GM21737 (cell line): ENCODE measurements at regions not wholly inside any gene's neighbourhood (a gene's known extent, or its start where the extent isn't known, plus 50 kb on each side); places are given as distances from the start of the nearest gene placed in this dataset.

Source experiments
- ATAC-seq: cut with Tn5 transposase; IDR thresholded peaks from one replicate; pipeline ENCODE4 v1.9.1; 2021; ENCODE audit warnings: mild to moderate bottlenecking, moderate library complexity; ENCODE audit not compliant: unreplicated experiment

GRCh38 chr1:208413006-208413405 lies 168.8 kb upstream of the PLXNA2 start:
- ATAC-seq, result no peak

- ATAC-seq, result no peak
These were observed 174.5 kb upstream of the PLXNA2 start for GRCh38 chr1:208418667-208419066.

GRCh38 chr1:208419746-208420420 lies 175.7 kb upstream of the PLXNA2 start:
- ATAC-seq, result no peak

- ATAC-seq, result no peak
These were observed 176.5 kb upstream of the PLXNA2 start for GRCh38 chr1:208420696-208421095.

DNA sequence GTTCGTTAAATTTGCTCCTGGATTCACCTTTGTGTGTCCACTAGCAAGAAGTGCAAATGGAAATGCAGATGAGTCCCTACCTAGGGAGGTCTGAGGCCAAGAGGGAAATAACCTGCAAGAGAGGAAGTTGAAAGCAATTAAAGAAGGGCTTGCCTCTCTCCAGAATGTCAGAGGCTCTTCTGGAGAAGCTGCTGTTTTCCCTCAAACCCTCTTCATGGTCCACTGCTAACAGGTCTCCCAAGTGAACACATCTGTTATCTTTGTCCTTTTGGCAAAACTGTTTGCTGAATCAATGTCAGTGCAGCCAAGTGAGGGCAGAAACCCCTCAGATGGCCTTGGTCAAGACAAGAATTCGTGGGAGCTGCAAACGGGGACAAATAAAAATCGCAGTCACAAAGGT lies 177.3 kb upstream of the PLXNA2 start:
- no peak for ATAC-seq

- no peak for ATAC-seq
These were observed 179.3 kb upstream of the PLXNA2 start for GRCh38 chr1:208423526-208423925.

- ATAC-seq, result no peak
These were observed 180.9 kb upstream of the PLXNA2 start for GRCh38 chr1:208425096-208425495.

GRCh38 chr1:208430220-208430619 lies 186.0 kb upstream of the PLXNA2 start:
- no peak for ATAC-seq

- ATAC-seq, result no peak
These were observed 187.5 kb upstream of the PLXNA2 start for GRCh38 chr1:208431721-208432120.

DNA sequence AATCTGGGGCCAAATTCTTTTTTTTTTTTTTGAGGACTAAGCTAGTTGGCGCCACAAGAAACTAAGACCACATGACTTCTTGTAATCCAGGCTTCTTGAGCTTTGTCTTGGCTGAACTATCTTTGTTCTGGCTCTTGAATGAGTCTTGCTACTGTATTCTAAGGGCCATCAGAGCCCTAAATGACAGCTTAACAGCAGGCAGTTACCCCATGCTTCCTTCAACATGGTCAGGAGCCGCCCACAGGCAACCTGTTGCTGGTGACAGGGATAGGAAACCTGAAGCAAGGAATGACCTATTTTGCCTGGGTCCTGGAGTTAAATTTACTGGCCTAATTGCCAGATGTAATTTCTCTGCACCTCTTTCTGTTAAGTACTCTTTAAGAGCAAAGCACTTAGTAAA lies 188.2 kb upstream of the PLXNA2 start:
- no peak for ATAC-seq

- no peak for ATAC-seq
These were observed 188.9 kb upstream of the PLXNA2 start for GRCh38 chr1:208433086-208433485.

GRCh38 chr1:208433971-208434370 lies 189.8 kb upstream of the PLXNA2 start:
- ATAC-seq, result no peak

DNA sequence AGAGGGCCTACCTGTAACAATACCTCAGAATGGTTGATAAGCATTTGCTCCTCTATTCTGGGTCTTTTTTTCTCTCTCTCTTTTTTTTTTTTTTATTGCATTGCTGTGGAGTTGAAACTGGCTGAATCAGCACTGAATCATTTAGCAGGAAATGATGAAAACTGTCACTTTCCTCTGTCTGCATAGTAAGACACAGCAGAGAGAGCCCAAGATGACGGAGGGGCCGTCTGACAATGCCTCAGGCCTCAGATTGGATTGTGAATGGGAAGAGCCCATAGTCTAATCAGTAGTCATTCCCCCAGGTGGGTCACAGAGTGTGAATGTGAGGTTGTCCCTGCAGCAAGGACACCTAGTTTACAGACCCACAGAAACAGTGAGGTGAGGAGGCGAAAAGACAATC lies 193.2 kb upstream of the PLXNA2 start:
- no peak for ATAC-seq

DNA sequence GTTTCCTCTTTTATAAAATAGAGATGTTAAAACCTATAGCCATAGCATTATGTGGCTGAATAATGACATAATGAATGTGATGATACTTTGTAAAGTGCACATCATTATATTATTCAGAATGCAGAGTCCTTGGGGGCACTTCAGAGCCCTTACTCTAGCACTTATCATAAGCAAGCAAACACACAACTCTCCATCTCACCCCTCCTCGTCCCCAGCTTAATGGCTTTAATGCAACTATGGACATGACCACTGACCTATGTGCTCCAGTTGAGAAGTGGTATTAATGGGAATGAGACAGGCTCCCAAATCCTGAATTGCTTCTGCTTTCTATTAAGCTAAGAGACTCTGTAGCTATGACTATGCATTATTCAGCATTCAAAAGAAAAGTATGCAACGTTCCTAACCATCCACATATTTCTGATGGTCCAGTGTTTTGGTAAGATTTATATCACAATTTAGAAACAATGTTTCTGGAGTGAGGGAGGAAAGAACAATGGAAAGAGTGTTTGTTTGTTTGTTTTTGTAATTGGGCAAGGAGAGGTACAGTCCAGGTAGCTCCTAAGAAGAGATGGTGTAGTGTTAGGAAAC lies 194.0 kb upstream of the PLXNA2 start:
- no peak for ATAC-seq

DNA sequence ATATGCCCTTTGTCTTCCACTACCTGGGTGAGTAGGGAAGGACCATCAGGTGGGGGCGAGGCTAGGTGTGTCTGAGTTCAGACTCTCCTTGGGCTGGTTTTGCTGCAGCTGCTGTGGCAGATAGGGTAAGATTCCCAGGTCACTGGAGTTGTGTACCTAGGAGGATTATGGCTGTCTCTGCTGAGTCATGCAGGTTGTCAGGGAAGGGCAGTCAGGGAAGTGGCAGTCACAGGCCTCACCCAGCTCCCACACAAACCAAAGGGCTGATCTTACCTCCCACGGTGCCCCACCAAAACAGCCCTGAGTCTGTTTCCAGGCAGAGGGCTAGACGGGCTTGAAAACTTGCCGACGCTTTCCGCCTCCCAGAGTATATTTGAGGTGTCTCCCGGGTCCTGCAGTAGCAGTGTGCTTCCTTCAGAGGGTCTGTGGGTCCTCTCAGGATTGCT lies 201.6 kb upstream of the PLXNA2 start:
- no peak for ATAC-seq

DNA sequence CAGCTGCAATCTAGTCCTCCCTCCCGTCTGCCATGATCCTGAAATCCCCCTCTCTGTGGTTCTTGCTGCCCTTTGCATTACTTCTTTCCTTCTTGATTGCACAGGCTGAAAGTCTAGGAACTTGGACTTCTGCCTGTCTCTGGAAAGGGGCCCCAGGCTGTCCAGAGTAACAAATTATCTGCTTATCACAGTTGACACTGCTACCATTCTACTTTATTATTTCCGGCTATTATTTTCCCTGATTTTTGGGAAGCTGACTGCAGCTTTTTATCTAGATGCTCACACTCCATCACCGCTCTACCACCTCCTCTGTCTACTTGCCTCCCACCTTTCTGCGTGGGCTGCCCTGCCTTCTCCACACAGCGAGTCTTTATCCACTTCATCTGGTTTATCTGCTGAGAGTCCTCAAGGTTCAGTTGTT lies 202.1 kb upstream of the PLXNA2 start:
- ATAC-seq, result no peak

- ATAC-seq, result no peak
These were observed 204.2 kb upstream of the PLXNA2 start for GRCh38 chr1:208448425-208448824.

DNA sequence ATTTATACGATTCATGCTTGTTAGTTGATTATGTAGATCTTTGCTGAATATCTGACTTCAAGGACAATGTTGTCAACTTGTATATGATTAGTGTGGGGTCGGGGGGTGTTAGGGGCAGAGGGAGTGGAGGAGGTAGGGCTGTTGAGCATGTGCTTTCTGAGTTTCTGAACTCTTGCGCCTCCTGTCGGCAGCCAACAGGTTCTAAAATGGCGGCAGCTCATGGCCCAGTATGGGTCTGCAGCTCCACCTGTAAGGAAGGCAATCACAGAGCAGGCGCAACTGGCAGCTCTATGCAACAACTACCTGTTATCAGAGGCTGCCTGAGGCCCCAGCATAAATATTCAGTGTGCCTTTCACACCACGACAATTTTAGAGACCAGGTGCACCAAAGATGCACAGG lies 205.8 kb upstream of the PLXNA2 start:
- no peak for ATAC-seq

GRCh38 chr1:208450958-208451357 lies 206.8 kb upstream of the PLXNA2 start:
- no peak for ATAC-seq

DNA sequence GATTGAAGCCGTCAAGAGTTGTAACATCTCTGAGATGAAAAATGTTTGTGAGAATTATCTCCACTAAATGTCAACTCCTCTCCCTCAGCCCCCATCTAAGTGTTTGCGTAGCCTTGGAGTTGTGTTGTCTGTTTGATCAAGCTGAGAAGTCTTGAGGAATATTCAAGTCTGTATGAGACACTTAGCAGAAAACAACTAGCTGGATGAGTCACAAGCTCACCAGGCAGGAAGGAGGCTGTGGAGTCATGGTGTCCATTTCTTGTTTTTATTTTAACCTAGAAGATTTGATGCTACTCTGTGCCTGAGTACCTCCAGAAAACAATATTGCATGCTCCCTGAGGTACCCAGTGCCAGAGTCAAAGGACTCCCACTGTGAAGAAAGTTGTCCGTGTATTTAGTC lies 211.6 kb upstream of the PLXNA2 start:
- no peak for ATAC-seq

GRCh38 chr1:208456487-208456886 lies 212.3 kb upstream of the PLXNA2 start:
- no peak for ATAC-seq

- ATAC-seq, result no peak
These were observed 216.6 kb upstream of the PLXNA2 start for GRCh38 chr1:208460823-208461222.

DNA sequence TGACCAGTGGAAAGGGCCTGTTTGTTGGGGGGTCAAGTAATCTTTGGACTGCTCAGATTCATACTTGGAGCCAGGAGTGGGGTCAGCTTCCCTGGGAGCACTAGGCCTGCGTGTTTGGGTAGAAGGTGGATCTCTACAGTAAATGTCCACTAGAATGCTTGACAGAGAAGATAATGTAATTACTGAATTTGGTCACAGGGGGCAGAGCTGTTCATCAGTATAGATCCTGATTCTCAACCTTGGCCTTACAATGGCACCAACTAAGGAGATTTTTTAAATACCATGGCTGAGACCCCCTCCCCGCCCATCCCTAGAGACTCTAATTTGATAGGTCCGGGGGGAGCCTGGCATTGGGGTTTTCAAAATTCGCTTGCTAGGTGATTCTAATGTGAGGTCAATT lies 217.5 kb upstream of the PLXNA2 start:
- no peak for ATAC-seq
